H1 (cell line): ENCODE measurements at regions not wholly inside any gene's neighbourhood (a gene's known extent, or its start where the extent isn't known, plus 50 kb on each side); places are given as distances from the start of the nearest gene placed in this dataset.

Source experiments
- CTCF ChIA-PET: fragments of 300-600 bp; sonication (Branson Sonifier 250); formaldehyde crosslinking; loops from one replicate; lab custom pipeline; 2021; ENCODE audit not compliant: partially characterized antibody; lab: Charles Lee
- POLR2A ChIA-PET: fragments of 300-600 bp; sonication (Branson Sonifier 250); formaldehyde crosslinking; loops from one replicate; lab custom pipeline; 2021; ENCODE audit warnings: inconsistent platforms; ENCODE audit not compliant: partially characterized antibody; lab: Charles Lee
- DNase-seq, 2 experiments: peaks; one replicate each; pipeline versions ENCODE4 v3.0.0 to v3.0.0-alpha.2; 2010 to 2022; ENCODE audit warnings: low spot score in 2 of 2, low read depth in 1 of 2, mixed read lengths in 1 of 2
- FAIRE-seq: peaks from 2 replicates; lab custom pipeline; 2011; peaks lifted over from hg19 to GRCh38; lab: Jason Lieb, UNC
- H2AFZ ChIP-seq: 2 replicates; pipeline ENCODE4 v1.8.1; 2012; ENCODE audit warnings: low read length, inconsistent platforms
- H2AK5ac ChIP-seq: 2 replicates; pipeline ENCODE4 v1.6.1; 2013; ENCODE audit warnings: low read depth, low read length
- H2BK120ac ChIP-seq: replicated peaks from 2 replicates; pipeline ENCODE3; 2013; ENCODE audit warnings: low read depth, low read length, inconsistent platforms
- H2BK12ac ChIP-seq: 2 replicates; pipeline ENCODE4 v1.6.1; 2013; ENCODE audit warnings: low read depth, low read length
- H2BK15ac ChIP-seq: 2 replicates; pipeline ENCODE4 v1.6.1; 2013; ENCODE audit warnings: low read length
- H2BK20ac ChIP-seq: 2 replicates; pipeline ENCODE4 v1.6.1; 2013; ENCODE audit warnings: low read length
- H2BK5ac ChIP-seq: 2 replicates; pipeline ENCODE4 v1.6.1; 2013; ENCODE audit warnings: low read depth, low read length
- H3K14ac ChIP-seq: 2 replicates; pipeline ENCODE4 v1.6.1; 2013; ENCODE audit warnings: inconsistent platforms; ENCODE audit not compliant: insufficient read length
- H3K18ac ChIP-seq: 2 replicates; pipeline ENCODE4 v1.6.1; 2013; ENCODE audit warnings: low read length; ENCODE audit errors: extremely low read depth
- H3K23ac ChIP-seq: 2 replicates; pipeline ENCODE4 v1.6.1; 2013; ENCODE audit warnings: inconsistent platforms; ENCODE audit not compliant: insufficient read length
- H3K23me2 ChIP-seq: 2 replicates; pipeline ENCODE4 v1.6.1; 2013; ENCODE audit warnings: low read depth, low read length
- H3K27ac ChIP-seq: 2 replicates; pipeline ENCODE4 v1.6.1; 2011; ENCODE audit warnings: low read depth, low read length, inconsistent platforms
- H3K27me3 ChIP-seq, 4 experiments: replicated peaks in 1 of 4; 1 replicate in 1 of 4; 2 replicates in 3 of 4; pipeline versions ENCODE4 v1.6.1 to v1.8.1; 2011 to 2013; ENCODE audit warnings: low read length in 3 of 4, mild to moderate bottlenecking in 3 of 4, inconsistent platforms in 2 of 4, mixed read lengths in 2 of 4, moderate library complexity in 1 of 4; ENCODE audit not compliant: control insufficient read depth in 3 of 4, insufficient read depth in 3 of 4; ENCODE audit errors: extremely low read depth in 1 of 4
- H3K36me3 ChIP-seq, 4 experiments: 2 replicates each; pipeline versions ENCODE4 v1.6.1 to v1.8.1; 2011 to 2013; ENCODE audit warnings: mild to moderate bottlenecking in 4 of 4, low read length in 3 of 4, moderate library complexity in 2 of 4, control low read depth in 1 of 4, inconsistent platforms in 1 of 4; ENCODE audit not compliant: insufficient read depth in 4 of 4, control insufficient read depth in 2 of 4
- H3K4ac ChIP-seq: replicated peaks from 2 replicates; pipeline ENCODE3; 2013; ENCODE audit warnings: low read length, low read depth, mixed read lengths, inconsistent platforms; ENCODE audit not compliant: insufficient read length
- H3K4me1 ChIP-seq, 4 experiments: replicated peaks in 1 of 4; 1 replicate in 1 of 4; 2 replicates in 3 of 4; pipeline versions ENCODE4 v1.6.1 to v1.8.1; 2011 to 2013; ENCODE audit warnings: low read length in 3 of 4, inconsistent platforms in 2 of 4, mixed read lengths in 1 of 4; ENCODE audit not compliant: insufficient read depth in 4 of 4, control insufficient read depth in 3 of 4
- H3K4me2 ChIP-seq, 2 experiments: 2 replicates each; pipeline versions ENCODE4 v1.6.1 to v1.8.1; 2011 to 2013; ENCODE audit warnings: low read depth in 2 of 2, low read length in 2 of 2, control low read depth in 1 of 2, inconsistent platforms in 1 of 2, mild to moderate bottlenecking in 1 of 2; ENCODE audit not compliant: insufficient read depth in 1 of 2
- H3K4me3 ChIP-seq, 4 experiments: fragments of 200-600, 300-600 bp in 1 of 4; sonication (generic), shearing (Covaris generic), sonication (Bioruptor Twin) in 1 of 4; 2 replicates each; pipeline versions ENCODE4 v1.5.1 to v1.8.1; 2011 to 2016; ENCODE audit warnings: low read length in 4 of 4, low read depth in 3 of 4, control low read depth in 2 of 4, inconsistent platforms in 2 of 4, mild to moderate bottlenecking in 2 of 4, mixed read lengths in 1 of 4, moderate library complexity in 1 of 4; ENCODE audit not compliant: insufficient read depth in 2 of 4; ENCODE audit errors: extremely low read depth in 1 of 4
- H3K56ac ChIP-seq: replicated peaks from 2 replicates; pipeline ENCODE3; 2013; ENCODE audit warnings: low read depth, mild to moderate bottlenecking, mixed read lengths, low read length, inconsistent platforms; ENCODE audit not compliant: insufficient read length
- H3K79me1 ChIP-seq: 2 replicates; pipeline ENCODE4 v1.6.1; 2013; ENCODE audit warnings: low read depth, low read length, control low read depth
- H3K79me2 ChIP-seq, 2 experiments: 2 replicates each; pipeline versions ENCODE4 v1.6.1 to v1.8.1; 2012 to 2013; ENCODE audit warnings: low read length in 2 of 2, mild to moderate bottlenecking in 2 of 2, inconsistent platforms in 1 of 2; ENCODE audit not compliant: insufficient read depth in 2 of 2, control insufficient read depth in 1 of 2
- H3K9ac ChIP-seq, 4 experiments: replicated peaks in 1 of 4; 1 replicate in 1 of 4; 2 replicates in 3 of 4; pipeline versions ENCODE4 v1.6.1 to v1.8.1; 2011 to 2013; ENCODE audit warnings: low read depth in 3 of 4, low read length in 3 of 4, control low read depth in 2 of 4, mild to moderate bottlenecking in 2 of 4, moderate library complexity in 2 of 4, inconsistent platforms in 1 of 4; ENCODE audit errors: extremely low read depth in 1 of 4
- H3K9me3 ChIP-seq, 2 experiments: 2 replicates each; pipeline versions ENCODE4 v1.6.1 to v1.8.1; 2012 to 2013; ENCODE audit warnings: mild to moderate bottlenecking in 2 of 2, moderate library complexity in 2 of 2, control low read depth in 1 of 2, inconsistent platforms in 1 of 2, low read depth in 1 of 2, low read length in 1 of 2, mixed read lengths in 1 of 2; ENCODE audit not compliant: insufficient read depth in 2 of 2
- H4K20me1 ChIP-seq, 2 experiments: replicated peaks in 1 of 2; 2 replicates each; pipeline versions ENCODE3 to v1.8.1; 2011 to 2013; ENCODE audit warnings: inconsistent platforms in 2 of 2, low read length in 2 of 2, mild to moderate bottlenecking in 1 of 2; ENCODE audit not compliant: insufficient read depth in 2 of 2, control insufficient read depth in 1 of 2
- H4K5ac ChIP-seq: 2 replicates; pipeline ENCODE4 v1.6.1; 2013; ENCODE audit warnings: low read length, low read depth, mixed read lengths, inconsistent platforms; ENCODE audit not compliant: insufficient read length
- H4K8ac ChIP-seq: 2 replicates; pipeline ENCODE4 v1.8.0; 2013; ENCODE audit warnings: mild to moderate bottlenecking, moderate library complexity, low read length, inconsistent platforms; ENCODE audit not compliant: insufficient read depth; ENCODE audit errors: extremely low read depth
- H4K91ac ChIP-seq: replicated peaks from 2 replicates; pipeline ENCODE3; 2013; ENCODE audit warnings: low read length, mixed read lengths, inconsistent platforms; ENCODE audit not compliant: insufficient read length
- ASH2L ChIP-seq: fragments of 200-600, 300-600 bp; sonication (generic); IDR thresholded peaks from one replicate; pipeline ENCODE4 v1.7.1; 2017; ENCODE audit warnings: low read length
- BCL11A ChIP-seq, 2 experiments: IDR thresholded peaks; one replicate each; pipeline ENCODE4 v1.6.1; 2011; ENCODE audit warnings: low read depth in 2 of 2, low read length in 2 of 2, mild to moderate bottlenecking in 2 of 2
- CREB1 ChIP-seq: IDR thresholded peaks from 2 replicates; pipeline ENCODE4 v1.6.1; 2012; ENCODE audit warnings: inconsistent platforms
- GABPA ChIP-seq: IDR thresholded peaks from 2 replicates; pipeline ENCODE4 v1.6.1; 2011; ENCODE audit warnings: mild to moderate bottlenecking, low read length, moderate library complexity, borderline replicate concordance; ENCODE audit not compliant: insufficient read depth
- KDM5A ChIP-seq: fragments of 200-600 bp; IDR thresholded peaks from 2 replicates; pipeline ENCODE4 v1.7.1; 2012; ENCODE audit warnings: mild to moderate bottlenecking, low read length, inconsistent platforms, mixed read lengths
- PHF8 ChIP-seq: fragments of 200-600 bp; sonication (generic); conservative IDR thresholded peaks from 2 replicates; pipeline ENCODE4 v1.7.1; 2012; ENCODE audit warnings: low read depth, mild to moderate bottlenecking, inconsistent platforms, low read length, moderate library complexity
- POLR2A ChIP-seq, 2 experiments: IDR thresholded peaks; 1 replicate in 1 of 2; 2 replicates in 1 of 2; pipeline ENCODE4 v1.6.1; 2011; ENCODE audit warnings: low read depth in 2 of 2, low read length in 2 of 2, mild to moderate bottlenecking in 2 of 2; ENCODE audit errors: control extremely low read depth in 1 of 2
- POLR2AphosphoS5 ChIP-seq: IDR thresholded peaks from 2 replicates; pipeline ENCODE4 v1.6.1; 2011; ENCODE audit warnings: low read depth, low read length
- SIX5 ChIP-seq: IDR thresholded peaks from 2 replicates; pipeline ENCODE4 v1.6.1; 2011; ENCODE audit warnings: mild to moderate bottlenecking, low read depth, low read length
- TEAD4 ChIP-seq: IDR thresholded peaks from 2 replicates; pipeline ENCODE4 v1.6.1; 2012; ENCODE audit warnings: low read depth, low read length, inconsistent platforms, mixed read lengths
- WGBS, 2 experiments: shearing (Covaris generic) in 1 of 2; methylation state at CpG; one replicate each; pipeline versions ENCODE4 v1.1.6 to v1.1.7; 2013 to 2015; ENCODE audit warnings: low lambda C conversion rate in 2 of 2, mixed read lengths in 2 of 2, inconsistent platforms in 1 of 2, low coverage in 1 of 2, missing lambda C conversion rate in 1 of 2; ENCODE audit not compliant: insufficient replicate concordance in 2 of 2, insufficient coverage in 1 of 2, insufficient read length in 1 of 2; ENCODE audit errors: extremely low coverage in 1 of 2, missing lambda C conversion rate in 1 of 2; 5-methylcytosine and 5-hydroxymethylcytosine counted together
- TF ChIP-seq, protein P1 (sequence below): IDR thresholded peaks from 2 replicates; pipeline ENCODE4 v1.6.1; 2011; ENCODE audit warnings: low read depth, mild to moderate bottlenecking, low read length; ENCODE audit not compliant: insufficient read depth
- TF ChIP-seq, protein P2 (sequence below): IDR thresholded peaks from 2 replicates; pipeline ENCODE4 v1.6.1; 2012; ENCODE audit warnings: inconsistent platforms
- TF ChIP-seq, protein P3 (sequence below): IDR thresholded peaks from 2 replicates; pipeline ENCODE4 v1.6.1; 2011; ENCODE audit warnings: low read length, improper control_type of control experiment

DNA sequence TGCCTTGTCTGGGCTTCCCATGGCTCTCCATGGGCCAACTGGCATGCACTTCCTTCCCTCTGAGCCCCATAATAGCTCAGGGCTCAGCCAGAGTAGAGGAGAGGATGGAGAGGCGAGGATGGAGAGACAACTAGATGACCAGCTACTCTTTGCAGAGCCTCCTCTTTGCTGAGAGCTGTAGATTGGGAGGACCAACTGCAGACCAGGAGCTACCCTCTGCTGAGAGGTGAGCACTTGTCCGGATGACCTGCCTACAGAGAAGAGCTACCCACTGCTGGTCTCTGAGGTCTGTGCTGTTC, 58.0 kb upstream of the ETV3 start:
- H3K23ac ChIP-seq = no peak overlapping the region
- WGBS, 2 experiments = 93% methylated on average over 2 of the region's 2 CpGs; no CpG with 5 or more reads in 1 of the 2 experiments
- peaks cover 0 to 2% (median under 1%) of the 10 kb centered on the region in 4 experiments; a peak in 1 of 7 replicates for H3K4me1 ChIP-seq
- no peak overlapping the region for H2BK120ac ChIP-seq
- no peak overlapping the region for H4K8ac ChIP-seq
- H4K91ac ChIP-seq = no peak overlapping the region
- no peaks in the 10 kb centered on the region for H3K79me1 ChIP-seq
- H3K4me2 ChIP-seq = no peak overlapping the region
- peak overlapping the region; percentile 42; the same call in 1 of the 2 replicates for H2BK12ac ChIP-seq
- no peak for FAIRE-seq
- H4K20me1 ChIP-seq = no peaks in the 10 kb centered on the region
- H2BK20ac ChIP-seq = peak overlapping the region; percentile 52; the same call in 1 of the 2 replicates
- H2AK5ac ChIP-seq = 0 out of 2 replicates have a peak overlapping the region, but pooled peaks have one; percentile 18
- no peak overlapping the region for H3K9ac ChIP-seq
- no peaks in the 10 kb centered on the region for H3K79me2 ChIP-seq
- H3K36me3 ChIP-seq = no peaks in the 10 kb centered on the region
- no peak overlapping the region for H3K18ac ChIP-seq
- ChIA-PET CTCF (interaction anchor here (0.6 to 5.3 kb wide), 46 partner anchors 10 to 384 kb away, joined by 3 to 51 read pairs (median 5); no protein-coding TSS in a partner anchor), POLR2A (interaction anchor here (1.0 kb wide), 1 partner anchor 84 kb away, joined by 3 read pairs; no protein-coding TSS in a partner anchor)
- no peak overlapping the region; the same call in 1 of the 2 replicates for H2BK15ac ChIP-seq
- no peak overlapping the region for H3K14ac ChIP-seq
- H3K9me3 ChIP-seq = no peaks in the 10 kb centered on the region
- H3K4me3 ChIP-seq = no peak overlapping the region
- no peak overlapping the region for H4K5ac ChIP-seq
- peaks cover 0 to 3% (median 0%) of the 10 kb centered on the region in 4 experiments; a peak in 1 of 7 replicates for H3K27me3 ChIP-seq
- H3K4ac ChIP-seq = no peak overlapping the region
- no peak overlapping the region for H3K56ac ChIP-seq
- no peak overlapping the region for H2BK5ac ChIP-seq
- H3K23me2 ChIP-seq = no peaks in the 10 kb centered on the region
- no peak overlapping the region for H2AFZ ChIP-seq
- peak in 1 of 2 experiments; percentile 44 for DNase-seq
- no peak overlapping the region for H3K27ac ChIP-seq
- no peak for TF ChIP-seq KDM5A
- no peak for TF ChIP-seq CREB1
- no peak for TF ChIP-seq ASH2L
- no peak for TF ChIP-seq GABPA
- no peak for TF ChIP-seq POLR2A (IDR thresholded peaks at IDR 0.05; ENCODE audit: control extremely low read depth in 1 of 2, low read depth in 2 of 2, low read length in 2 of 2)
- TF ChIP-seq BCL11A (IDR thresholded peaks at IDR 0.05; ENCODE audit: low read depth in 2 of 2, low read length in 2 of 2) = no peak
- TF ChIP-seq, protein P1, sequence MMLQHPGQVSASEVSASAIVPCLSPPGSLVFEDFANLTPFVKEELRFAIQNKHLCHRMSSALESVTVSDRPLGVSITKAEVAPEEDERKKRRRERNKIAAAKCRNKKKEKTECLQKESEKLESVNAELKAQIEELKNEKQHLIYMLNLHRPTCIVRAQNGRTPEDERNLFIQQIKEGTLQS = no peak
- TF ChIP-seq POLR2AphosphoS5 = no peak
- TF ChIP-seq, protein P2, sequence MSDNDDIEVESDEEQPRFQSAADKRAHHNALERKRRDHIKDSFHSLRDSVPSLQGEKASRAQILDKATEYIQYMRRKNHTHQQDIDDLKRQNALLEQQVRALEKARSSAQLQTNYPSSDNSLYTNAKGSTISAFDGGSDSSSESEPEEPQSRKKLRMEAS = no peak
- TF ChIP-seq SIX5 = no peak
- TF ChIP-seq PHF8 = no peak
- TF ChIP-seq, protein P3, sequence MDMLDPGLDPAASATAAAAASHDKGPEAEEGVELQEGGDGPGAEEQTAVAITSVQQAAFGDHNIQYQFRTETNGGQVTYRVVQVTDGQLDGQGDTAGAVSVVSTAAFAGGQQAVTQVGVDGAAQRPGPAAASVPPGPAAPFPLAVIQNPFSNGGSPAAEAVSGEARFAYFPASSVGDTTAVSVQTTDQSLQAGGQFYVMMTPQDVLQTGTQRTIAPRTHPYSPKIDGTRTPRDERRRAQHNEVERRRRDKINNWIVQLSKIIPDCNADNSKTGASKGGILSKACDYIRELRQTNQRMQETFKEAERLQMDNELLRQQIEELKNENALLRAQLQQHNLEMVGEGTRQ = no peak
- TF ChIP-seq TEAD4 = no peak
